GM23248 (cell line): ENCODE measurements at regions not wholly inside any gene's neighbourhood (a gene's known extent, or its start where the extent isn't known, plus 50 kb on each side); places are given as distances from the start of the nearest gene placed in this dataset.

Experiments used
- EZH2 ChIP-seq: fragments of 200-600 bp; sonication (generic); IDR thresholded peaks from 2 replicates; pipeline ENCODE4 v1.6.1; 2018; ENCODE audit warnings: antibody characterized with exemption, mild to moderate bottlenecking; ENCODE audit not compliant: insufficient read depth, poor library complexity, severe bottlenecking
- EZH2phosphoT487 ChIP-seq: fragments of 200-600 bp; sonication (generic); IDR thresholded peaks from 2 replicates; pipeline ENCODE4 v1.6.1; 2018; ENCODE audit warnings: antibody characterized with exemption, moderate library complexity, mild to moderate bottlenecking, low read depth; ENCODE audit not compliant: insufficient read depth

DNA sequence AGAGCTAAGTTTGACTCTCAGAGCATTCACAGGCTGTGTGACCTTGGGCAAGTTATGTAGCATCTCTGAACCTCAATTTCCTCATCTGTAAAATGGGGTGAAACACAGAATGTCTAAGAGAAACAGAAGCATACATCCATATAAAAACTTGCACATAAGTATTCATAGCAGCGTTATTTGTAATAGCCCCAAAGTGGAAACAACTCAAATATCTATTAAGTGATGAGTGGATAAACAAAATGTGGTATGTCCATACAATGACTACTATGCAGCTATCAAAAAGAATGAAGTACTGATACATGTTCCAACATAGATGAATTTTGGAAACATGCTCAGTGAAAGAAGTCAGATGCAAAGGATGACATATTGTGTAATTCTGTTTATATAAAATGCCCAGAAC lies 201.8 kb upstream of the KBTBD8 start:
- TF ChIP-seq EZH2 (no peak), EZH2phosphoT487 (no peak)
